Vagina (tissue), 2 donors: ENCODE measurements at regions not wholly inside any gene's neighbourhood (a gene's known extent, or its start where the extent isn't known, plus 50 kb on each side); places are given as distances from the start of the nearest gene placed in this dataset.

ENCODE experiments used
- POLR2A ChIP-seq, 2 donors: fragments of 450-650 bp; IDR thresholded peaks; one replicate each; pipeline ENCODE4 v1.6.1; 2017; ENCODE audit warnings: antibody characterized with exemption in 2 of 2, mild to moderate bottlenecking in 2 of 2, moderate library complexity in 2 of 2
- POLR2AphosphoS5 ChIP-seq, 2 donors: sonication (generic); formaldehyde crosslinking; IDR thresholded peaks; one replicate each; pipeline ENCODE4 v1.9.0; 2017; ENCODE audit warnings: antibody characterized with exemption in 2 of 2, mild to moderate bottlenecking in 2 of 2, low read depth in 1 of 2; ENCODE audit not compliant: insufficient read depth in 1 of 2
- TF ChIP-seq, protein P1 (sequence below), 3 experiments: fragments of 450-650 bp in 2 of 3; fragments of 200-600 bp in 1 of 3; sonication (generic) in 1 of 3; IDR thresholded peaks; one replicate each; pipeline ENCODE4 v1.5.1; 2017 to 2019; ENCODE audit warnings: antibody characterized with exemption in 3 of 3, mild to moderate bottlenecking in 2 of 3, moderate library complexity in 2 of 3

DNA sequence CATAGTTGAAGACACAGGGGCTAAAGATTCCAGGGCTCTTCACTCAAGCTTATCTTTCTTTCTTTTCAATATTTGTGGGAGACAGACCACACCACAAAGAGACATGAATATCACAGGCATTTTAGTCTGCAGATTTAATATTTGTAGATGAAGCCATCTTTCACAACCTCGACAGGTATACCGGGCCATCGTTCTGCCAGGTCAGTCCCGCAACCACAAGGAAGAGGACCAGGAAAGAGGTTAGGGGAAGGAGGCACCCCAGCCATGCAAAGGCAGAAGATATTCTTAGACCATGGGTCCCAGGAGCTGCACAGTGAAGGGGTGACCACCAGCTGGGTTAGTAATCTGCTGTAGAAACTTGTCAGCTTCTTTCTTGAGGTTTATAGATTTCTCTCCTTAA lies 66.8 kb upstream of the UCN3 start:
- TF ChIP-seq, protein P1, sequence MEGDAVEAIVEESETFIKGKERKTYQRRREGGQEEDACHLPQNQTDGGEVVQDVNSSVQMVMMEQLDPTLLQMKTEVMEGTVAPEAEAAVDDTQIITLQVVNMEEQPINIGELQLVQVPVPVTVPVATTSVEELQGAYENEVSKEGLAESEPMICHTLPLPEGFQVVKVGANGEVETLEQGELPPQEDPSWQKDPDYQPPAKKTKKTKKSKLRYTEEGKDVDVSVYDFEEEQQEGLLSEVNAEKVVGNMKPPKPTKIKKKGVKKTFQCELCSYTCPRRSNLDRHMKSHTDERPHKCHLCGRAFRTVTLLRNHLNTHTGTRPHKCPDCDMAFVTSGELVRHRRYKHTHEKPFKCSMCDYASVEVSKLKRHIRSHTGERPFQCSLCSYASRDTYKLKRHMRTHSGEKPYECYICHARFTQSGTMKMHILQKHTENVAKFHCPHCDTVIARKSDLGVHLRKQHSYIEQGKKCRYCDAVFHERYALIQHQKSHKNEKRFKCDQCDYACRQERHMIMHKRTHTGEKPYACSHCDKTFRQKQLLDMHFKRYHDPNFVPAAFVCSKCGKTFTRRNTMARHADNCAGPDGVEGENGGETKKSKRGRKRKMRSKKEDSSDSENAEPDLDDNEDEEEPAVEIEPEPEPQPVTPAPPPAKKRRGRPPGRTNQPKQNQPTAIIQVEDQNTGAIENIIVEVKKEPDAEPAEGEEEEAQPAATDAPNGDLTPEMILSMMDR (IDR thresholded peaks at IDR 0.05): no peak
- no peak for TF ChIP-seq POLR2AphosphoS5 (IDR thresholded peaks at IDR 0.05; ENCODE audit: insufficient read depth in 1 of 2, low read depth in 1 of 2)
- no peak for TF ChIP-seq POLR2A (IDR thresholded peaks at IDR 0.05)
